ENCODE measurements at regions not wholly inside any gene's neighbourhood (a gene's known extent, or its start where the extent isn't known, plus 50 kb on each side); places are given as distances from the start of the nearest gene placed in this dataset.
"Not testable (repeated sequence)": the region's sequence is repeated elsewhere in the genome, so short reads cannot be mapped to it uniquely, and the experiment has no call there.

DNA sequence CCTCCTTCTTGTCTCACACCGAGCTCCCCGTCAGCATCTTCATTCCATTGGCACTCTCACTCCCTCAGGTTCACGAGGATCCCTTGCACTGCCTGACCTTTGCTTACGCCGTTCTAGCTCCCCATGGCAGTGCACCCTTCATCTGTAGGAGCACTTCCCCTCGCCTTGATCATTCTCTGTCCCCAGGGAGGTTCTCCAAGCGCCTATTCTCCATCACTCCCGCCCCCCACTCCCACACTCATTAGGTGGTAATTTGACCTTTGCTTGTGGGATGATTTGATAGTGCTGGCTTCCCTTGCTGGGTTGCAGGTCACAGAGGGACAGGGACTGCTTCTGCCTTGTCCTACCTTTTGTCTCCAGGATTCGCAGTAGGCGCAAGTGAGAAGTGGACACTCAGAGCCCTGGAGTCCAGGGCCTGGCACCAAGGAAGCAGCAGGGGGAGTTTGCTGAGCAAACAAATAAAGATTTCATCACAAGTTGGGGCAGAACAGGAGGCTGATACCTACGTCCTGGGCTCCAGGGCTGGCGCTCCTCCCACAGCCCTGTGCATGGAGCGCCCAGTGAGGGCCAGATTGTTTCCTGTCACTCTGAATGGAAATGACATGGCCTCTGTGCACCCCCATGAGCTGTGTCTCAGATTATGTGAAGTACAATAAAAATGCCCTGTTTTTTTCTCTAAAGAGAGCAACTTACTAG, 82.0 kb upstream of the RUNX3 start:
- H3K27me3 Mint-ChIP-seq = peaks cover under 1% of the 10 kb centered on the region
- ChIA-PET POLR2A (interaction anchor here (1.0 to 9.1 kb wide), 4 partner anchors 10 to 47 kb away, joined by 4 to 51 read pairs (median 11); no protein-coding TSS in a partner anchor), CTCF (interaction anchor here (1.2 kb wide), 1 partner anchor 25 kb away, joined by 8 read pairs; no protein-coding TSS in a partner anchor)
- H3K27ac Mint-ChIP-seq = no peak overlapping the region
- H3K4me3 Mint-ChIP-seq = no peak overlapping the region
- no peak for DNase-seq
- peaks cover 7% of the 10 kb centered on the region for H3K9me3 Mint-ChIP-seq
- peaks cover 5% of the 10 kb centered on the region for H3K36me3 Mint-ChIP-seq (ENCODE audit: low read depth)
- peaks cover 40% of the 10 kb centered on the region for H3K4me1 Mint-ChIP-seq

DNA sequence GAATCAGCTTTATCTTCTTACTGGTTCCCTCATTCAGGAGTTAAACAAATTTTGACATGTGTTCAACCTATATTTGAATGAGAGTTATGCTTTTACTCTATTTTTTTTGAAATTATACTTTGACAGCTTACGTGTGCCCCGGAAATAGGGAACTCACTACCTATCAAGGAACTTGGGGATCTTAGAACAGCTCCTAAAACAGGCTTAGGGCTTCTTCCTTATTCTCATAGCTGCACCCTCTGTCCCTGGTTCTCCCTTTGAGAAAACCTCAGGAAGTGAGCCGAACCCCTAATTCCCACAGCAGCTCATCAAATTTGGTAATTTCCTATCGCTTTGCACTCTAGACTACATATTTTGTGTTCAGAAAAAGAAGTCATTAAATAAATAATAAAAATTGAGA, 81.2 kb upstream of the RUNX3 start:
- Mint-ChIP-seq H3K27ac (no peak overlapping the region), H3K4me1 (peaks cover 47% of the 10 kb centered on the region)

DNA sequence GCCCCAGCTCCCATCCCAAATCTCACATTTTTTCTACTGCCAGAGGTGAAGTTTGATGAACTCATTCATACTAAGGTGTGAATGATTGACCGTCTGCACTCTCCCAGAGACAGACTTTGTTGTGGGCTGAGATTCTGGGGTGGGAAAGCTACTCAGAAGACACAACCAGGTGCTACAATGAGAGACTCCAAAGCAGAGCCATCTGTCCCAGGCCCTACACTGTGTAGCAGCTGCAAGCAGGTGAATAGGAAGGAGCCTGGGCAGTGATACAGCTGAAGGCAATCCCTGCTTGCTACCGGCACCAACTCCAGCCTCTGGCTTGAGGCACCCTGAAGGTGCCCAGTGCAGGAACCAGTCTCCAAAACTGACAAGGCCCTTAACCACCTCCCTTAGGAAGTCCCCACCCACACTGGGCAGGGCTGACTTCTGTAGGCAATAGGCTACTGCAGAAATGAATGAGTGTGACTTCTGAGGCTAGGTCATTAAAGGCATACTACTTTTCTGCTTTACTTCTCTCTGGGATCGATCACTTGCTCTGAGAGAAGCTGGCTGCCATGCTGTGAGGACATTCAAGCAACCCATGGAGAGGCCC, 79.7 kb upstream of the RUNX3 start:
- CTCF ChIA-PET = interaction anchor here (0.7 to 1.3 kb wide), 3 partner anchors 13 to 28 kb away, joined by 3 to 5 read pairs (median 3); no protein-coding TSS in a partner anchor
- peaks cover 55% of the 10 kb centered on the region for H3K4me1 Mint-ChIP-seq
- POLR2A ChIA-PET = interaction anchor here (1.2 to 9.1 kb wide), 5 partner anchors 11 to 43 kb away, joined by 4 to 51 read pairs (median 8); no protein-coding TSS in a partner anchor
- H3K27me3 Mint-ChIP-seq = peaks cover 6% of the 10 kb centered on the region
- H3K36me3 Mint-ChIP-seq (ENCODE audit: low read depth) = peaks cover 5% of the 10 kb centered on the region
- H3K4me3 Mint-ChIP-seq = no peak overlapping the region
- peaks cover 7% of the 10 kb centered on the region for H3K9me3 Mint-ChIP-seq
- peak; percentile 60 for DNase-seq
- peak overlapping the region; percentile 32 for H3K27ac Mint-ChIP-seq

More for the DNA sequence above, 81.2 kb upstream of the RUNX3 start:
- no peak for DNase-seq
- peaks cover 5% of the 10 kb centered on the region for H3K36me3 Mint-ChIP-seq (ENCODE audit: low read depth)
- ChIA-PET POLR2A (interaction anchor here (0.8 to 9.1 kb wide), 4 partner anchors 11 to 46 kb away, joined by 3 to 51 read pairs (median 10); no protein-coding TSS in a partner anchor), CTCF (interaction anchor here (1.0 to 1.2 kb wide), 2 partner anchors 26 to 49 kb away, joined by 3 to 8 read pairs; no protein-coding TSS in a partner anchor)
- H3K4me3 Mint-ChIP-seq = no peak overlapping the region
- peaks cover 7% of the 10 kb centered on the region for H3K9me3 Mint-ChIP-seq
- H3K27me3 Mint-ChIP-seq = peaks cover 3% of the 10 kb centered on the region

DNA sequence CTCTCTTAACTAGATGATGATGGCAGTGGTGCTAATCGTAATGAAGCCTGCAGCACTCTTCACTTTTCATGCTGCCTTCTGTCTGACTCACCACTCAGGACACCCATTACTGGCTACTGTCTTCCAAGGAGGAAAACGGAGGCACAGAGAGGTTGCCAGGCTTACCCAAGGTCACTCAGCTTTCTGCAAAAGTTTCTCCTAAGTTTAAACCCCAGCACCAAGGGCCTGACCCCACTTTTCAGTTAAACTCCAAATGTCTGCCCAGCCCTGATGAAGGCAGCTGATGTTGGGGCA, 78.1 kb upstream of the RUNX3 start:
- ChIA-PET POLR2A (interaction anchor here (1.5 to 9.1 kb wide), 3 partner anchors 9 to 43 kb away, joined by 4 to 51 read pairs (median 5); no protein-coding TSS in a partner anchor), CTCF (interaction anchor here (1.3 to 1.5 kb wide), 2 partner anchors 24 to 29 kb away, joined by 3 to 4 read pairs; no protein-coding TSS in a partner anchor)
- Mint-ChIP-seq H3K9me3 (peaks cover 7% of the 10 kb centered on the region), H3K4me3 (no peak overlapping the region), H3K27ac (no peak overlapping the region), H3K4me1 (peaks cover 71% of the 10 kb centered on the region), H3K27me3 (peaks cover 6% of the 10 kb centered on the region), H3K36me3 (ENCODE audit: low read depth) (peaks cover 5% of the 10 kb centered on the region)
- DNase-seq = no peak

DNA sequence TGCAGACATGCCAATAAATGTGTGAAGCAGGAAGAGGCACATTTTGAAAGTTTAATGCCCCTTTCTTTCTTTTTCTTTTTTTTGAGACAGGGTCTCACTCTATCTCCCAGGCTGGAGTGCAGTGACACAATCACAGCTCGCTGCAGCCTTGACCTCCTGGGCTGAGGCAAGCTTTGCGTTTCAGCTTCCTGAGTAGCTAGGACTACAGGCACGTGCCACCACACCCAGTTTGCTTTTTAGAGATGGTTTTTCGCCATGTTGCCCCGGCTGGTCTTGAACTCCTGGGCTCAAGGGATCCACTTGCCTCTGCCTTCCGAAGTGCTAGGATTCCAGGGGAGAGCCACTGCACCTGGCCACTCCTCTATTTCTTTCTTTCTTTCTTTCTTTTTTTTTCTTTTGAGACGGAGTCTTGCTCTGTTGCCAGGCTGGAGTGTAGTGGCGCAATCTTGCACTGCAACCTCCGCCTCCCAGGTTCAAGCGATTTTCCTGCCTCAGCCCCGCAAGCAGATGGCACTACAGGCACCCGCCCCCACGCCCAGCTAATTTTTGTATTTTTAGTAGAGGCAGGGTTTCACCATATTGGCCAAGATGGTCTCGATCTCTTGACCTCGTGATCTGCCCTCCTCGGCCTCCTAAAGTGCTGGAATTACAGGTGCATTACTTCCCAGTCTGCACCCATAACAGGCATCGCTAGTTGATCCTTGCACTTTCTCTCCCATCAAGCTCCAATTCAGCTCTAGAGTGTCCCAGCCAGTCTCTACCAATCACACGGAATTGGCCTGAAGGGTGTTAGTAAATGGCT, 77.5 kb upstream of the RUNX3 start:
- not testable (repeated sequence) for DNase-seq; H3K9me3 Mint-ChIP-seq; H3K27ac Mint-ChIP-seq; H3K27me3 Mint-ChIP-seq; H3K36me3 Mint-ChIP-seq (ENCODE audit: low read depth); H3K4me3 Mint-ChIP-seq
- POLR2A ChIA-PET = interaction anchor here (1.1 to 9.1 kb wide), 5 partner anchors 9 to 42 kb away, joined by 3 to 51 read pairs (median 4); no protein-coding TSS in a partner anchor
- CTCF ChIA-PET = interaction anchor here (1.1 to 1.5 kb wide), 3 partner anchors 24 to 29 kb away, joined by 3 to 4 read pairs (median 3); no protein-coding TSS in a partner anchor
- peaks cover 70% of the 10 kb centered on the region for H3K4me1 Mint-ChIP-seq

DNA sequence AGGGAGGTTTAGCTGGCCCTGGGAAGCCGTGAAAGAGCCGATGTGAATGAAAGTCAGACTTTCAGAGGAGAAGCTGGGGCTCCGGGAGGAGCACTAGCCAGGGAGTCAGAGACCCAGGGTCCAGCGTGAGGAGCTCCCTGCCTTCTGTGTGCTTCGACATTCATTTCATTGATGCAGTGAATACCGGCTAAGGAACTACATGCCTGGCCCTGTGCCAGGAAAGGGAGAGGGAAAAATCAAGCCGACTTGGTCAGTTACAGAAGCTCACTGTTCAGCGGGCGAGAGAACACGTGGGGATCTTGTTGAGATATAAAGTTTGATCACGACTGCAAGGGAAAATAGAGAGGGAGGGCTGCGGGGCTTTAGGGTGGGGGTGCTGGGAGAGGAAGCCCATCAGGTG, 76.7 kb upstream of the RUNX3 start:
- peaks cover 6% of the 10 kb centered on the region for H3K27me3 Mint-ChIP-seq
- H3K9me3 Mint-ChIP-seq = peaks cover 7% of the 10 kb centered on the region
- H3K36me3 Mint-ChIP-seq (ENCODE audit: low read depth) = peaks cover 5% of the 10 kb centered on the region
- DNase-seq = no peak
- ChIA-PET POLR2A (interaction anchor here (0.8 to 9.1 kb wide), 6 partner anchors 8 to 41 kb away, joined by 3 to 51 read pairs (median 4); no protein-coding TSS in a partner anchor), CTCF (interaction anchor here (1.1 kb wide), 1 partner anchor 25 kb away, joined by 3 read pairs; no protein-coding TSS in a partner anchor)
- peaks cover 67% of the 10 kb centered on the region for H3K4me1 Mint-ChIP-seq
- no peak overlapping the region for H3K4me3 Mint-ChIP-seq
- H3K27ac Mint-ChIP-seq = no peak overlapping the region

DNA sequence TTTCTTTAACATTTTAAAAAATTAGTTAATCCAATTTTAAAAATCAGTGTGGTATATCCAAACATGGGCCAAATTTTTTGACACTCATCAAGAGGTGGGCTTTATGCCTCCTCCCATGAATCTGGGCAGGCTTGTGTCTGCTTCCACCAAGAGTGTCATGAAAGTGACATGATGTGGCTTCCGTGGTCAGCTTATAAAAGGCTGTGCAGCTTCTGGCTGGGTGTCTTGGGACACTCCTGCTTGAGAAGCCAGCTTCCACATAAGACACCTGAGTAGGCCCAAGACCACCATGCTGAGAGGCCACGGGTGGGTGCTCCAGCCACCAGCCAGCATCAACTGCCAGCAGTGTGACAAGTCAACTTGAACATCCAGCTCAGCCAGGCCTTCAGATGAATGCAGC, 74.3 kb upstream of the RUNX3 start:
- CTCF ChIA-PET = interaction anchor here (0.6 to 1.9 kb wide), 2 partner anchors 18 to 32 kb away, joined by 3 to 5 read pairs; no protein-coding TSS in a partner anchor
- no peaks in the 10 kb centered on the region for H3K36me3 Mint-ChIP-seq (ENCODE audit: low read depth)
- peaks cover 6% of the 10 kb centered on the region for H3K27me3 Mint-ChIP-seq
- H3K9me3 Mint-ChIP-seq = no peaks in the 10 kb centered on the region
- peak; percentile 35 for DNase-seq
- no peak overlapping the region for H3K27ac Mint-ChIP-seq
- H3K4me1 Mint-ChIP-seq = peaks cover 73% of the 10 kb centered on the region
- POLR2A ChIA-PET = interaction anchor here (0.7 to 9.1 kb wide), 3 partner anchors 12 to 39 kb away, joined by 3 to 51 read pairs (median 5); no protein-coding TSS in a partner anchor
- no peak overlapping the region for H3K4me3 Mint-ChIP-seq

DNA sequence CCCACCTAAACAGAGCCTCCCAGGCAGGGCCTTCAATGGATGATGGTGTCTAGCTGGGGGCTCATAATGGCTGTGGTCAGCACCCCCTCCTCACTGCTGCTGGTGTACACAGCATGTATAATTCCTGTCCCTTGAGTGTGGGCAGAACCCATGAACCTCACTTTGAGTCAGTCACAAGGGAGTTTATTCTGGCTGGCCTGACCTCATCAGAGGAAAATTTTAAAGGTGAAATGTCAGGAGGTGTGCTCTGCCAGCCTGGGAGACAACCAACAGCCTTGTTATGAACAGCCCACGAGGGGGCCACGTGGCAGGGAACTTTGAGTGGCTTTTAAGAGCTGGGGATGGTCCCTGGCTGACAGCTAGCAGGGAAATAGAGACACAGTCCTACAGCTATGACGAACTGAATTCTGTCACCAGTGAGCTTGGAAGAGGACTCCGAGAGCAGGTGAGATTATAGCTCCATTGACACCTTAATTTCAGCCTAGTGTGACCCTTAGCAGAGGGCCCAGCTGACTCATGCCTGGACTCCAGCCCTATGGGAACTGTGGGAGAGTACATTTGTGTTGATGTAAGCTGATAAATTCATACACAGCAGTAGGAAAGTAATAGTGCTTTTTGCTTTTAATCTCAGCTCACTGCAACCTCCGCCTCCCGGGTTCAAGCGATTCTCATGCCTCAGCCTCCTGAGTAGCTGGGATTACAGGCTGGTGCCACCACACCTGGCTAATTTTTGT, 73.5 kb upstream of the RUNX3 start:
- ChIA-PET CTCF (interaction anchor here (0.8 to 1.9 kb wide), 2 partner anchors 33 to 40 kb away, joined by 3 to 5 read pairs; no protein-coding TSS in a partner anchor), POLR2A (interaction anchor here (0.5 to 9.1 kb wide), 5 partner anchors 10 to 74 kb away, joined by 3 to 51 read pairs (median 3); partner anchors contain the start of gene RUNX3)
- peaks cover 6% of the 10 kb centered on the region for H3K27me3 Mint-ChIP-seq
- H3K4me1 Mint-ChIP-seq = peaks cover 77% of the 10 kb centered on the region
- H3K27ac Mint-ChIP-seq = no peak overlapping the region
- no peak overlapping the region for H3K4me3 Mint-ChIP-seq
- H3K36me3 Mint-ChIP-seq (ENCODE audit: low read depth) = no peaks in the 10 kb centered on the region
- no peaks in the 10 kb centered on the region for H3K9me3 Mint-ChIP-seq
- DNase-seq = no peak

DNA sequence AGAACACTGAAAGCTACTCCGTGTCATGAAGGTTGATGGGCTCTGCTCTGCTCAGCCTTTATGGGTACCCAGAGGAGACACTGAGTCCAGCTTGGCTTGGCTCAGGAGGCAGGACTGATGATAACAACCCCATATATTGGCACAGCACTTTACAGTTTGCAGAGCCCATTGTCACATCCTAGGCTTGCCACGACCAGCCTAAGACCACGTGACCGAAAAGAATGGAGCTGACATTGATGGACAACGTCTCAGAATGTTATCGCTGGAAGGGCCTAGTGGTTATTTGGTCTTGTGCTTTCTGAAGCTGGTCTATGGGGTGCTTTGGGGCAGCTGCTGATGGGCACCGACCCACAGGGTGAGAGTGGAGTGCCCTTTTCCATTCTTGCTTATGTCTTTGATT, 72.9 kb upstream of the RUNX3 start:
- Mint-ChIP-seq H3K4me1 (peaks cover 74% of the 10 kb centered on the region), H3K27ac (no peak overlapping the region), H3K27me3 (peaks cover 6% of the 10 kb centered on the region), H3K9me3 (no peaks in the 10 kb centered on the region), H3K36me3 (ENCODE audit: low read depth) (no peaks in the 10 kb centered on the region), H3K4me3 (no peak overlapping the region)
- CTCF ChIA-PET = interaction anchor here (0.8 to 1.9 kb wide), 2 partner anchors 34 to 40 kb away, joined by 3 to 5 read pairs; no protein-coding TSS in a partner anchor
- POLR2A ChIA-PET = interaction anchor here (0.5 to 9.1 kb wide), 4 partner anchors 10 to 73 kb away, joined by 3 to 51 read pairs (median 3); partner anchors contain the start of gene RUNX3
- DNase-seq = no peak

DNA sequence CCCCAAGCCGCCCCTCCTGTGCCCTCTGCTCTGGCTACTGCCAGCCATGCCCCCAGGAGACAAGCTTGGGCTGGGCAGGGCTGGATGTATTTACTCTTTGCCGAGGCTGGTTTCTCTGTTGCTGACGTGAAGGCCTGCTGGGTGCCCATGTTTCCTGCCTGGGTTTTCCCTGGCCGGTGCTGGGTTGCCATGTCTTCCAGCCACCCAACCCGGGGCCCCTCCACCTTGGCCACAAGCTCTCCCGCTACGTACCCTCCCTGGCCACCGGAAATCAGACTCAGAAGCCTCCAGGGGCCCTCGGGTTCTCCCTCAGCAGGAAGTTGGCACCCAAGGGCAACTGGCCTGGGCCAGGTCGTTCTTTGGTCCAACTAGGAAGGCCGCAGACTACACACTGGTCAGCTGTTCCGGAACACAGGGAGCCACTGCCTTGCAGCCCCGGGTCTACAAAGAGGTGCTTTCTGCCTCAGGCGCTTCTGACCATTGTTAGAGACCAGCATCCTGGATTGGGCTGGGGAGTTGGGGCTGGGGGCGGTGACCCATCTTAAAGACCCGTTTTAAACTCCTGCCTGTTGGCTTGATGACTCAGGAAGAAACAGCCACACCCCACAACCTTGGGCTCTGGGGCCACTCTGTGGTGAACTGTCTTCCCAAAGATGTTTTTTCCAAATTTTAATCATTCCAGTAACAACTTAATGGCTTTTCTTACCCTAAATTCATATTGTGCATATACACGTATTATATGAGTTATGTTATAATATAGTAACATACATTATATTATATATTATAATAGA, 71.2 kb upstream of the RUNX3 start:
- Mint-ChIP-seq H3K36me3 (ENCODE audit: low read depth) (peaks cover 11% of the 10 kb centered on the region), H3K4me3 (no peak overlapping the region), H3K27ac (peak overlapping the region; percentile 76), H3K4me1 (peaks cover 74% of the 10 kb centered on the region), H3K9me3 (peaks cover 8% of the 10 kb centered on the region), H3K27me3 (peaks cover 3% of the 10 kb centered on the region)
- DNase-seq = peak; percentile 35
- CTCF ChIA-PET = no interaction called here
- POLR2A ChIA-PET = interaction anchor here (1.5 to 1.8 kb wide), 2 partner anchors 21 to 34 kb away, joined by 3 to 9 read pairs; no protein-coding TSS in a partner anchor

DNA sequence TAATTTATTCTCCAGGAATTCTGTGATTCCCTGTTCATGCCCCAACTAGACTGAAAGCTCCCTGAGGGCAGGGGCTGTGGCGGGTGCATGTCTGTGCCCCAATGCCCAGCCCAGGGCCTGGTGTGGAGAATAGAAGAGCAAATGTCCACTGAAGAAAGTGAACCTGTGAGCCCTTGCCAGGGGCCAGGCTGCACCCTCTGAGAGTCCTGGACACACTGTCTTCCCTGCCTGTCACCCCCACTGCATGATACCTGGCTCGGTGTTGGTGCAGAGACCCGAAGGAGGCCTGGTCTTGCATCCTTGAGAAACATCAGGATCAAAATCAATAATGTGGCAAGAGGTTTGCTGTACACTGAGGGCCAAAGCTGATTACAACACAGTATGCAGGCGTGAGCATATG, 69.8 kb upstream of the RUNX3 start:
- Mint-ChIP-seq H3K27ac (peak overlapping the region; percentile 9), H3K36me3 (ENCODE audit: low read depth) (peaks cover 11% of the 10 kb centered on the region), H3K27me3 (no peaks in the 10 kb centered on the region), H3K4me3 (no peak overlapping the region), H3K4me1 (peaks cover 78% of the 10 kb centered on the region), H3K9me3 (peaks cover 8% of the 10 kb centered on the region)
- ChIA-PET CTCF (interaction anchor here (0.9 kb wide), 1 partner anchor 22 kb away, joined by 3 read pairs; no protein-coding TSS in a partner anchor), POLR2A (interaction anchor here (1.8 kb wide), 1 partner anchor 22 kb away, joined by 9 read pairs; no protein-coding TSS in a partner anchor)
- DNase-seq = no peak
